IMR-90 (cell line): ENCODE measurements at regions not wholly inside any gene's neighbourhood (a gene's known extent, or its start where the extent isn't known, plus 50 kb on each side); places are given as distances from the start of the nearest gene placed in this dataset.

Source experiments
- ATAC-seq: fragments of 200-7000 bp; cut with Tn5 transposase; 2 replicates; pipeline ENCODE4 v1.9.1; 2020; ENCODE audit warnings: low read depth, mild to moderate bottlenecking, moderate library complexity
- BruUV-seq: library from RNA; stranded (reverse); fragments of 400-500 nt; replicated peaks from 2 replicates; lab custom pipeline; 2021; lab: Mats Ljungman, UMichigan
- CTCF ChIA-PET: fragments of 300-600 bp; formaldehyde crosslinking; extraction: SDS; loops from one replicate; lab custom pipeline; 2021; ENCODE audit warnings: antibody characterized with exemption; lab: Yijun Ruan, JAX
- POLR2A ChIA-PET: fragments of 300-600 bp; sonication (Branson Sonifier 250); formaldehyde crosslinking; loops from one replicate; lab custom pipeline; 2022; ENCODE audit warnings: antibody characterized with exemption; ENCODE audit not compliant: unreplicated experiment; lab: Charles Lee
- DNase-seq: peaks from one replicate; pipeline ENCODE4 v3.0.0; 2013
- H2AFZ ChIP-seq: replicated peaks from 2 replicates; pipeline ENCODE3; 2013; ENCODE audit warnings: low read length, mild to moderate bottlenecking; ENCODE audit not compliant: poor library complexity
- H2AK5ac ChIP-seq: 2 replicates; pipeline ENCODE4 v1.6.1; 2013; ENCODE audit warnings: low read depth, low read length, inconsistent platforms
- H2AK9ac ChIP-seq: replicated peaks from 2 replicates; pipeline ENCODE3; 2013; ENCODE audit warnings: mild to moderate bottlenecking, low read depth, low read length, moderate library complexity; ENCODE audit not compliant: poor library complexity
- H2BK120ac ChIP-seq: 2 replicates; pipeline ENCODE4 v1.6.1; 2013; ENCODE audit warnings: low read depth, low read length, inconsistent platforms
- H2BK15ac ChIP-seq: 3 replicates; pipeline ENCODE4 v1.6.1; 2013; ENCODE audit warnings: low read depth, low read length, inconsistent platforms
- H2BK20ac ChIP-seq: 2 replicates; pipeline ENCODE4 v1.6.1; 2013; ENCODE audit warnings: low read depth, mild to moderate bottlenecking, inconsistent platforms, low read length, moderate library complexity
- H2BK5ac ChIP-seq: 2 replicates; pipeline ENCODE4 v1.6.1; 2013; ENCODE audit warnings: mild to moderate bottlenecking, low read depth, low read length, inconsistent platforms; ENCODE audit not compliant: poor library complexity, severe bottlenecking
- H3K14ac ChIP-seq: replicated peaks from 2 replicates; pipeline ENCODE4 v1.6.1; 2013; ENCODE audit warnings: low read depth, low read length, inconsistent platforms
- H3K18ac ChIP-seq: 2 replicates; pipeline ENCODE4 v1.6.1; 2013; ENCODE audit warnings: low read depth, low read length, control low read depth
- H3K23ac ChIP-seq: 2 replicates; pipeline ENCODE4 v1.6.1; 2013; ENCODE audit warnings: low read depth, low read length, inconsistent platforms
- H3K27ac ChIP-seq: 2 replicates; pipeline ENCODE4 v1.5.1; 2013; ENCODE audit warnings: mild to moderate bottlenecking, control low read depth, low read length; ENCODE audit not compliant: insufficient read depth
- H3K27me3 ChIP-seq: 2 replicates; pipeline ENCODE4 v1.6.1; 2013; ENCODE audit warnings: low read length; ENCODE audit not compliant: control insufficient read depth, insufficient read depth
- H3K36me3 ChIP-seq: 2 replicates; pipeline ENCODE4 v1.6.1; 2013; ENCODE audit warnings: low read length, mixed read lengths; ENCODE audit not compliant: control insufficient read depth, insufficient read depth
- H3K4ac ChIP-seq: 2 replicates; pipeline ENCODE4 v1.6.1; 2013; ENCODE audit warnings: low read depth, low read length, inconsistent platforms
- H3K4me1 ChIP-seq: 2 replicates; pipeline ENCODE4 v1.6.1; 2013; ENCODE audit warnings: low read length, mixed read lengths; ENCODE audit not compliant: control insufficient read depth, insufficient read depth
- H3K4me2 ChIP-seq: 2 replicates; pipeline ENCODE4 v1.6.1; 2013; ENCODE audit warnings: low read depth, mild to moderate bottlenecking, control low read depth, low read length, moderate library complexity
- H3K4me3 ChIP-seq: 2 replicates; pipeline ENCODE4 v1.5.1; 2013; ENCODE audit warnings: low read depth, mild to moderate bottlenecking, control low read depth, low read length, moderate library complexity; ENCODE audit not compliant: insufficient read depth
- H3K56ac ChIP-seq: 2 replicates; pipeline ENCODE4 v1.6.1; 2013; ENCODE audit warnings: low read length, inconsistent platforms; ENCODE audit not compliant: insufficient read depth; ENCODE audit errors: extremely low read depth
- H3K79me1 ChIP-seq, 2 experiments: 2 replicates each; pipeline ENCODE4 v1.6.1; 2013; ENCODE audit warnings: low read length in 2 of 2, inconsistent platforms in 1 of 2, low read depth in 1 of 2
- H3K9ac ChIP-seq: 2 replicates; pipeline ENCODE4 v1.6.1; 2013; ENCODE audit warnings: low read depth, low read length, control low read depth
- H3K9me1 ChIP-seq: 2 replicates; pipeline ENCODE4 v1.6.1; 2013; ENCODE audit warnings: low read length, inconsistent platforms; ENCODE audit not compliant: insufficient read depth
- H3K9me3 ChIP-seq: 2 replicates; pipeline ENCODE4 v1.6.1; 2013; ENCODE audit warnings: low read length; ENCODE audit not compliant: control insufficient read depth, insufficient read depth
- H4K20me1 ChIP-seq: 2 replicates; pipeline ENCODE4 v1.6.1; 2013; ENCODE audit warnings: low read length, inconsistent platforms; ENCODE audit not compliant: insufficient read depth
- H4K5ac ChIP-seq: 2 replicates; pipeline ENCODE4 v1.6.1; 2013; ENCODE audit warnings: mild to moderate bottlenecking, low read depth, low read length, control low read depth
- H4K8ac ChIP-seq, 2 experiments: 2 replicates each; pipeline ENCODE4 v1.6.1; 2013; ENCODE audit warnings: low read depth in 2 of 2, low read length in 2 of 2, control low read depth in 1 of 2, inconsistent platforms in 1 of 2
- H4K91ac ChIP-seq: 2 replicates; pipeline ENCODE4 v1.6.1; 2013; ENCODE audit warnings: low read depth, low read length, inconsistent platforms; ENCODE audit not compliant: insufficient read depth
- BHLHE40 ChIP-seq: fragments of 150-350 bp; IDR thresholded peaks from 2 replicates; pipeline ENCODE4 v1.6.1; 2016; ENCODE audit warnings: mild to moderate bottlenecking, low read depth, low read length
- CEBPB ChIP-seq: IDR thresholded peaks from 2 replicates; pipeline ENCODE4 v1.6.1; 2012; ENCODE audit warnings: low read depth, low read length, improper control_type of control experiment
- FOS ChIP-seq: fragments of 150-350 bp; IDR thresholded peaks from 2 replicates; pipeline ENCODE4 v1.6.1; 2016; ENCODE audit warnings: low read depth, low read length
- MAFK ChIP-seq: IDR thresholded peaks from 2 replicates; pipeline ENCODE4 v1.6.1; 2012; ENCODE audit warnings: low read depth, low read length, improper control_type of control experiment
- MAZ ChIP-seq: IDR thresholded peaks from 2 replicates; pipeline ENCODE4 v1.6.1; 2012; ENCODE audit warnings: low read depth, mild to moderate bottlenecking, low read length, improper control_type of control experiment, moderate library complexity, borderline replicate concordance
- NFE2L2 ChIP-seq: fragments of 150-350 bp; IDR thresholded peaks from 2 replicates; pipeline ENCODE4 v1.6.1; 2016; ENCODE audit warnings: low read depth, mild to moderate bottlenecking, low read length
- POLR2A ChIP-seq: IDR thresholded peaks from 2 replicates; pipeline ENCODE4 v1.6.1; 2012; ENCODE audit warnings: mild to moderate bottlenecking, low read depth, low read length
- RAD21 ChIP-seq: IDR thresholded peaks from 2 replicates; pipeline ENCODE4 v1.6.1; 2012; ENCODE audit warnings: low read length, improper control_type of control experiment
- RCOR1 ChIP-seq: IDR thresholded peaks from 2 replicates; pipeline ENCODE4 v1.6.1; 2012; ENCODE audit warnings: mild to moderate bottlenecking, low read length, improper control_type of control experiment; ENCODE audit not compliant: insufficient replicate concordance
- RFX5 ChIP-seq: IDR thresholded peaks from 2 replicates; pipeline ENCODE4 v1.8.0; 2012; ENCODE audit warnings: low read depth, mild to moderate bottlenecking, low read length, moderate library complexity
- SMC3 ChIP-seq: fragments of 150-350 bp; IDR thresholded peaks from 2 replicates; pipeline ENCODE4 v1.6.1; 2016; ENCODE audit warnings: low read depth, mild to moderate bottlenecking, antibody characterized with exemption, low read length, moderate library complexity
- WGBS, 2 experiments: methylation state at CpG; one replicate each; pipeline versions ENCODE4 v1.1.5 to v1.1.7; 2013; ENCODE audit warnings: missing lambda C conversion rate in 2 of 2; ENCODE audit not compliant: insufficient read length in 1 of 2; ENCODE audit errors: extremely low coverage in 2 of 2; 5-methylcytosine and 5-hydroxymethylcytosine counted together
- dilution Hi-C: fragments of 300-500 bp; cut with HindIII; formaldehyde crosslinking; loops from one replicate; pipeline ENCODE4 v1.14.3; 2018; ENCODE audit warnings: low sequenced_read_pairs; ENCODE audit not compliant: unreplicated experiment
- in situ Hi-C: fragments of 300-500 bp; cut with MboI; formaldehyde crosslinking; loops from 3 replicates; pipeline ENCODE4 v1.14.3; 2019; ENCODE audit warnings: low sequenced_read_pairs, inconsistent platforms, mixed read lengths
- intact Hi-C: fragments of 100-400 bp; cut with micrococcal nuclease; formaldehyde crosslinking; loops from 2 replicates; pipeline ENCODE4 v1.10.0; 2022
- TF ChIP-seq, protein P1 (sequence below): conservative IDR thresholded peaks from 2 replicates; pipeline ENCODE4 v1.5.1; 2012; ENCODE audit warnings: mild to moderate bottlenecking, low read depth, low read length, improper control_type of control experiment
- TF ChIP-seq, protein P2 (sequence below): fragments of 150-350 bp; IDR thresholded peaks from 2 replicates; pipeline ENCODE4 v1.6.1; 2016; ENCODE audit warnings: low read depth, mild to moderate bottlenecking, low read length, moderate library complexity, borderline replicate concordance

DNA sequence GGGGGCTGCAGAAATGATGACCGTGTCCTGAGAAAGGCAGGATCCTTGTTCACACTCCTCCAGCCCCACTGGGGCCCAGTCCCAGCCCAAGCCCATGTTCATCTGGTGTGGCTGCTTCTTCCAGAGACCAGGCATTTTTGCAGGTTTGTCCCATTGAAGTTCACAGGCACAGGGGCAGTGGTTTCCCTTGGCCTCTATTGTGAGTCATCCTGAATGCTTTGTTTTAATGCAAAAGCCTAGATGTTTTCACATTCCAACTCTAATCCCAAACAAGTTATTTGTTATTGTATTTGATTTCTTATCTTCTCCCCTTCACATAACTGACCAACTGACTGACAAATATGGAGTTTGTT is 426.4 kb upstream of the ID2 start:
- H2BK5ac ChIP-seq = no peak overlapping the region
- DNase-seq (peak; percentile 13), ATAC-seq (no peak)
- no peak overlapping the region for H2BK120ac ChIP-seq
- ChIA-PET CTCF (no interaction called here), POLR2A (no interaction called here)
- dilution Hi-C loops = no loop called here
- no peak overlapping the region for H3K4ac ChIP-seq
- no peak overlapping the region for H2AFZ ChIP-seq
- H2BK20ac ChIP-seq = no peak overlapping the region
- no TSS peak for BruUV-seq
- H2AK9ac ChIP-seq = no peak overlapping the region
- no peaks in the 10 kb centered on the region for H3K9me1 ChIP-seq
- H3K14ac ChIP-seq = no peak overlapping the region
- H4K5ac ChIP-seq = no peak overlapping the region
- no peak overlapping the region for H2AK5ac ChIP-seq
- in situ Hi-C loops = no loop called here
- H4K8ac ChIP-seq = no peak overlapping the region
- H3K23ac ChIP-seq = no peak overlapping the region
- H3K4me2 ChIP-seq = no peak overlapping the region
- H3K9me3 ChIP-seq = no peaks in the 10 kb centered on the region
- no peak overlapping the region for H4K91ac ChIP-seq
- TF ChIP-seq RAD21 = no peak
- TF ChIP-seq, protein P1, sequence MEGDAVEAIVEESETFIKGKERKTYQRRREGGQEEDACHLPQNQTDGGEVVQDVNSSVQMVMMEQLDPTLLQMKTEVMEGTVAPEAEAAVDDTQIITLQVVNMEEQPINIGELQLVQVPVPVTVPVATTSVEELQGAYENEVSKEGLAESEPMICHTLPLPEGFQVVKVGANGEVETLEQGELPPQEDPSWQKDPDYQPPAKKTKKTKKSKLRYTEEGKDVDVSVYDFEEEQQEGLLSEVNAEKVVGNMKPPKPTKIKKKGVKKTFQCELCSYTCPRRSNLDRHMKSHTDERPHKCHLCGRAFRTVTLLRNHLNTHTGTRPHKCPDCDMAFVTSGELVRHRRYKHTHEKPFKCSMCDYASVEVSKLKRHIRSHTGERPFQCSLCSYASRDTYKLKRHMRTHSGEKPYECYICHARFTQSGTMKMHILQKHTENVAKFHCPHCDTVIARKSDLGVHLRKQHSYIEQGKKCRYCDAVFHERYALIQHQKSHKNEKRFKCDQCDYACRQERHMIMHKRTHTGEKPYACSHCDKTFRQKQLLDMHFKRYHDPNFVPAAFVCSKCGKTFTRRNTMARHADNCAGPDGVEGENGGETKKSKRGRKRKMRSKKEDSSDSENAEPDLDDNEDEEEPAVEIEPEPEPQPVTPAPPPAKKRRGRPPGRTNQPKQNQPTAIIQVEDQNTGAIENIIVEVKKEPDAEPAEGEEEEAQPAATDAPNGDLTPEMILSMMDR = no peak
- TF ChIP-seq RFX5 = no peak
- TF ChIP-seq SMC3 = no peak
- no peak for TF ChIP-seq BHLHE40
- TF ChIP-seq POLR2A = no peak
- TF ChIP-seq, protein P2, sequence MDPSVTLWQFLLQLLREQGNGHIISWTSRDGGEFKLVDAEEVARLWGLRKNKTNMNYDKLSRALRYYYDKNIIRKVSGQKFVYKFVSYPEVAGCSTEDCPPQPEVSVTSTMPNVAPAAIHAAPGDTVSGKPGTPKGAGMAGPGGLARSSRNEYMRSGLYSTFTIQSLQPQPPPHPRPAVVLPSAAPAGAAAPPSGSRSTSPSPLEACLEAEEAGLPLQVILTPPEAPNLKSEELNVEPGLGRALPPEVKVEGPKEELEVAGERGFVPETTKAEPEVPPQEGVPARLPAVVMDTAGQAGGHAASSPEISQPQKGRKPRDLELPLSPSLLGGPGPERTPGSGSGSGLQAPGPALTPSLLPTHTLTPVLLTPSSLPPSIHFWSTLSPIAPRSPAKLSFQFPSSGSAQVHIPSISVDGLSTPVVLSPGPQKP = no peak
- TF ChIP-seq MAZ = no peak
- no peak for TF ChIP-seq RCOR1
- TF ChIP-seq NFE2L2 = no peak
- TF ChIP-seq MAFK = no peak
- TF ChIP-seq FOS = no peak
- TF ChIP-seq CEBPB = no peak
- no peak overlapping the region for H3K56ac ChIP-seq
- no peaks in the 10 kb centered on the region for H3K36me3 ChIP-seq
- WGBS, 2 experiments = 100% methylated on average over 1 of the region's 1 CpG; no CpG with 5 or more reads in 1 of the 2 experiments
- peaks cover 2% of the 10 kb centered on the region; the same call in 1 of the 2 replicates for H3K27me3 ChIP-seq
- H3K27ac ChIP-seq = no peak overlapping the region
- no peaks in the 10 kb centered on the region for H3K4me1 ChIP-seq
- no peak overlapping the region for H3K18ac ChIP-seq
- H2BK15ac ChIP-seq = no peak overlapping the region
- no peaks in the 10 kb centered on the region for H4K20me1 ChIP-seq
- H3K9ac ChIP-seq = no peak overlapping the region
- intact Hi-C loops = no loop called here
- no peaks in the 10 kb centered on the region for H3K79me1 ChIP-seq
- no peak overlapping the region for H3K4me3 ChIP-seq
